Spleen (tissue), 11 donors: ENCODE measurements at regions not wholly inside any gene's neighbourhood (a gene's known extent, or its start where the extent isn't known, plus 50 kb on each side); places are given as distances from the start of the nearest gene placed in this dataset.

Source experiments
- DNase-seq: peaks from one replicate; pipeline ENCODE4 v3.0.0-alpha.2; 2020
- H3K27ac ChIP-seq, 8 donors: fragments of 200-600 bp; sonication (generic) in 7 of 8; 1 replicate in 4 of 8; 2 replicates in 4 of 8; pipeline versions ENCODE4 v1.5.0 to v1.8.0; 2016 to 2021; ENCODE audit warnings: inconsistent platforms in 4 of 8, mild to moderate bottlenecking in 4 of 8, moderate library complexity in 1 of 8
- H3K27me3 ChIP-seq, 7 donors: fragments of 200-600 bp; sonication (generic) in 6 of 7; replicated peaks in 1 of 7; 1 replicate in 4 of 7; 2 replicates in 3 of 7; pipeline versions ENCODE4 v1.5.0 to v1.8.0; 2016 to 2021; ENCODE audit warnings: inconsistent platforms in 3 of 7, mild to moderate bottlenecking in 1 of 7
- H3K36me3 ChIP-seq, 6 donors: fragments of 200-600 bp; sonication (generic) in 5 of 6; 1 replicate in 4 of 6; 2 replicates in 2 of 6; pipeline versions ENCODE4 v1.5.0 to v1.8.0; 2016 to 2021; ENCODE audit warnings: inconsistent platforms in 2 of 6
- H3K4me1 ChIP-seq, 6 donors: fragments of 200-600 bp; sonication (generic) in 5 of 6; 1 replicate in 3 of 6; 2 replicates in 3 of 6; pipeline versions ENCODE4 v1.5.0 to v1.8.0; 2016 to 2021; ENCODE audit warnings: inconsistent platforms in 3 of 6
- H3K4me3 ChIP-seq, 8 donors: fragments of 200-600 bp; sonication (generic) in 7 of 8; 1 replicate in 4 of 8; 2 replicates in 4 of 8; pipeline versions ENCODE4 v1.5.0 to v1.8.0; 2016 to 2021; ENCODE audit warnings: inconsistent platforms in 4 of 8, mild to moderate bottlenecking in 4 of 8, moderate library complexity in 2 of 8
- H3K9me3 ChIP-seq, 8 donors: fragments of 200-600 bp; sonication (generic) in 7 of 8; 1 replicate in 4 of 8; 2 replicates in 4 of 8; pipeline versions ENCODE4 v1.5.0 to v1.8.0; 2016 to 2021; ENCODE audit warnings: inconsistent platforms in 4 of 8
- POLR2A ChIP-seq, 3 donors: fragments of 450-650 bp; IDR thresholded peaks; one replicate each; pipeline ENCODE4 v1.5.1; 2017; ENCODE audit warnings: antibody characterized with exemption in 3 of 3, mild to moderate bottlenecking in 1 of 3
- POLR2AphosphoS5 ChIP-seq, 3 donors: sonication (generic); formaldehyde crosslinking; IDR thresholded peaks; one replicate each; pipeline ENCODE4 v1.5.1; 2017; ENCODE audit warnings: antibody characterized with exemption in 3 of 3
- WGBS, 5 donors: extraction: QIAGEN DNeasy Blood & Tissue Kit in 3 of 5; methylation state at CpG; one replicate each; pipeline versions ENCODE4 v1.1.5 to v1.1.7; 2013 to 2018; 5-methylcytosine and 5-hydroxymethylcytosine counted together
- intact Hi-C: fragments of 100-400 bp; cut with DNase I; formaldehyde crosslinking; loops from one replicate; pipeline ENCODE4 v1.15.0; 2023; ENCODE audit warnings: low total_unique reads
- TF ChIP-seq, protein P1 (sequence below), 11 experiments: fragments of 200-600 bp in 7 of 11; fragments of 450-650 bp in 4 of 11; sonication (generic) in 4 of 11; IDR thresholded peaks in 8 of 11; conservative IDR thresholded peaks in 3 of 11; 1 replicate in 7 of 11; 2 replicates in 4 of 11; pipeline versions ENCODE4 v1.4.0 to v1.8.0; 2016 to 2021; ENCODE audit warnings: antibody characterized with exemption in 11 of 11, inconsistent platforms in 4 of 11, mild to moderate bottlenecking in 1 of 11
- donor health status: healthy with polysubstance abuse.
- donor health status: DM: no; HTN: no; CAD: no; lungs with moderate emphysema.
- donor health status: DM: no; HTN: no; CAD: no.
- donor health status: Bipolar disorder and iron deficiency.
- donor health status: healthy.
- donor health status: DM: no; HTN: no; CAD: no.
- donor health status: DM: yes; HTN: yes; CAD: no.

DNA sequence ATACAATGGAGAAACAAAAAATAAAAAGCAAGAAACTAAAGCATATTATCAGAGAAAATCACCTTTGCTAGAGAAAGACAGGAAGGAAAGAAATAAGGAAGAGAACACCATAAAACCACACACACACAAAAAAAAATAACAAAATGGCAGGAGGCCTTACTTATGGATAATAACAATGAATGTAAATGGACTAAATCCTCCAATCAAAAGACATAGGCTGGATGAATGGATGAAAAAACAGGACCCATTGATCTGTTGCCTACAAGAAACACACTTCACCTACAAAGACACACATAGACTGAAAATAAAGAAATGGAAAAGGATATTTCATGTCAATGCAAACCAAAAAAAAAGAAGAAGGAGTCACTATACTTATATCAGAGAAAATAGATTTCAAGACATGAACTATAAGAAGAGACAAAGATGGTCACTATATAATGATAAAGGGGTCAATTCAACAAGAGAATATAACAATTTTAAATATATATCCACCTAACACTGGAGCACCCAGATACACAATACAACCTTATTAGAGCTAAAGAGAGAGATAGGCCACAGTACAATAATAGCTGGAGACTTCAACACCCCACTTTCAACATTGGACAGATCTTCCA is 693.6 kb downstream of the HACE1 start:
- DNase-seq = no peak
- H3K4me1 ChIP-seq = no peaks in the 10 kb centered on the region
- TF ChIP-seq POLR2A (IDR thresholded peaks at IDR 0.05) (no peak), POLR2AphosphoS5 (IDR thresholded peaks at IDR 0.05) (no peak)
- TF ChIP-seq, protein P1, sequence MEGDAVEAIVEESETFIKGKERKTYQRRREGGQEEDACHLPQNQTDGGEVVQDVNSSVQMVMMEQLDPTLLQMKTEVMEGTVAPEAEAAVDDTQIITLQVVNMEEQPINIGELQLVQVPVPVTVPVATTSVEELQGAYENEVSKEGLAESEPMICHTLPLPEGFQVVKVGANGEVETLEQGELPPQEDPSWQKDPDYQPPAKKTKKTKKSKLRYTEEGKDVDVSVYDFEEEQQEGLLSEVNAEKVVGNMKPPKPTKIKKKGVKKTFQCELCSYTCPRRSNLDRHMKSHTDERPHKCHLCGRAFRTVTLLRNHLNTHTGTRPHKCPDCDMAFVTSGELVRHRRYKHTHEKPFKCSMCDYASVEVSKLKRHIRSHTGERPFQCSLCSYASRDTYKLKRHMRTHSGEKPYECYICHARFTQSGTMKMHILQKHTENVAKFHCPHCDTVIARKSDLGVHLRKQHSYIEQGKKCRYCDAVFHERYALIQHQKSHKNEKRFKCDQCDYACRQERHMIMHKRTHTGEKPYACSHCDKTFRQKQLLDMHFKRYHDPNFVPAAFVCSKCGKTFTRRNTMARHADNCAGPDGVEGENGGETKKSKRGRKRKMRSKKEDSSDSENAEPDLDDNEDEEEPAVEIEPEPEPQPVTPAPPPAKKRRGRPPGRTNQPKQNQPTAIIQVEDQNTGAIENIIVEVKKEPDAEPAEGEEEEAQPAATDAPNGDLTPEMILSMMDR (IDR thresholded peaks at IDR 0.05 in 8 of 11, conservative IDR thresholded peaks at IDR 0.05 in 3 of 11) = no peak
- no peaks in the 10 kb centered on the region for H3K36me3 ChIP-seq
- intact Hi-C loops = no loop called here
- peaks cover 0 to 46% (median 24%) of the 10 kb centered on the region in 8 donors for H3K9me3 ChIP-seq
- H3K27ac ChIP-seq = no peak overlapping the region
- no peaks in the 10 kb centered on the region for H3K27me3 ChIP-seq
- no peak overlapping the region for H3K4me3 ChIP-seq

DNA sequence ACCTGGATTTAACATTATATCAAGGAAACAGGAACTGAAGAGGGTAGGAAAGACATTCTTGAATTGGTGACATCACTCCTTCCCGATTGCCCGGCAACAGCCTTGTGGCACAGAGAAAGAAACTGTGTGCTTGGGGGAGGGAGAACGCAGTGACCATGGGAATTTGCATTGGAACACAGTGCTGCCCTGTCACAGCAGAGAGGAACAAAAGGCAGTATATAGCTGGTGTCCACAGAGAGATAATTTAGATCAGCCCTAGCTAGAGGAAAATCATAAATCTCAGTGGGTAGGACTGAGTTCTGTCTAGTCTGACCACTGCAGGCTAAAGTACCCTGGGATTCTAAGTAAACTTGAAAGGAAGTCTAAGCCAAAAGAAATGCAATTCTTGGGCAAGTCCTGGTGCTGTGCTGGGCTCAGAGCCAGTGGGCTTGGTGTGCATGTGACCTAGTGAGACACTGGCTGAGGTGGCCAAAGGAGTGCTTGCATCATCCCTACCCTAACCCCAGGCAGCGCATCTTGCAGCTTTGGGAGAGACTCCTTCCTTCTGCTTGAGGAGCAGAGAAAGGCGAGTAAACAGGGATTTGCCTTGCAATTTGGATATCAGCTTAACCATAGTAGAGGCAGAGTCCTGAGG is 697.6 kb downstream of the HACE1 start:
- no peak overlapping the region for H3K4me3 ChIP-seq
- no peak for TF ChIP-seq POLR2AphosphoS5 (IDR thresholded peaks at IDR 0.05)
- no peak for TF ChIP-seq POLR2A (IDR thresholded peaks at IDR 0.05)
- TF ChIP-seq, protein P1 (IDR thresholded peaks at IDR 0.05 in 8 of 11, conservative IDR thresholded peaks at IDR 0.05 in 3 of 11) = no peak
- H3K9me3 ChIP-seq = peaks cover 0 to 42% (median 24%) of the 10 kb centered on the region in 8 donors
- no peak overlapping the region for H3K27ac ChIP-seq
- H3K4me1 ChIP-seq = no peaks in the 10 kb centered on the region
- intact Hi-C loops = no loop called here
- no peaks in the 10 kb centered on the region for H3K36me3 ChIP-seq
- 81 to 93% (median 88%) methylated on average over 5 of the region's 5 CpGs for WGBS, 5 donors
- no peaks in the 10 kb centered on the region for H3K27me3 ChIP-seq
- no peak for DNase-seq

DNA sequence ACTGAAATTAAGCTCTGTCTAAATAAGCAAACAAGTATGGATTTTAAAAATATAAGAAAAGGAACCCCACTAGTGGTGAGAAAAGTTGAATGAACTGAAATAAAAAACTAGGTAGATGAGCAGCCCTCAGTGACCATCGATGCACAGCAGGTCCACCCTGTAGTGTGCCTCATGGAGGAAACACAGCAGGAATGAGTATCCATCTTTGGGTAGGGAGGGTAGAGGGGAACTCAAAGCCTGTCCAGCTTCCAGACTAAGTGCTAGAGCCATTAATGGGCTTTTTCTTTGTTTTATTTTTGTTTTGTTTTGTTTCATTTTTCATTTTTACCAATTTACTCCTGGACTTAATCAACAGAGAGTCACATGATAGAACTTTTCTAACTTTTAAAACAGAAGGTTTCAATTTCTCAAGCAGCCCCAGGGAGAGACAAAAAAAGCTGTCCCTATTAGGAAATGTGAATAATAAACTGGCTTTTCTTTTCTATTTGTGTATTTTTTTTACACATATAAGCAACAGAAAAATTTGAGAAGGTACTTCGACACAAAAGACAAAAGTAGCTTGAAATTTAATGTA is 700.6 kb downstream of the HACE1 start:
- Histone ChIP-seq H3K27ac (no peak overlapping the region), H3K27me3 (no peaks in the 10 kb centered on the region), H3K9me3 (peaks cover 0 to 16% (median 0%) of the 10 kb centered on the region in 8 donors), H3K4me1 (no peaks in the 10 kb centered on the region), H3K36me3 (no peaks in the 10 kb centered on the region), H3K4me3 (no peak overlapping the region)
- 75 to 90% (median 78%) methylated on average over 2 of the region's 2 CpGs for WGBS, 5 donors
- no peak for DNase-seq
- intact Hi-C loops = no loop called here
- TF ChIP-seq POLR2A (IDR thresholded peaks at IDR 0.05) (no peak), POLR2AphosphoS5 (IDR thresholded peaks at IDR 0.05) (no peak)
- TF ChIP-seq, protein P1 (IDR thresholded peaks at IDR 0.05 in 8 of 11, conservative IDR thresholded peaks at IDR 0.05 in 3 of 11) = no peak

DNA sequence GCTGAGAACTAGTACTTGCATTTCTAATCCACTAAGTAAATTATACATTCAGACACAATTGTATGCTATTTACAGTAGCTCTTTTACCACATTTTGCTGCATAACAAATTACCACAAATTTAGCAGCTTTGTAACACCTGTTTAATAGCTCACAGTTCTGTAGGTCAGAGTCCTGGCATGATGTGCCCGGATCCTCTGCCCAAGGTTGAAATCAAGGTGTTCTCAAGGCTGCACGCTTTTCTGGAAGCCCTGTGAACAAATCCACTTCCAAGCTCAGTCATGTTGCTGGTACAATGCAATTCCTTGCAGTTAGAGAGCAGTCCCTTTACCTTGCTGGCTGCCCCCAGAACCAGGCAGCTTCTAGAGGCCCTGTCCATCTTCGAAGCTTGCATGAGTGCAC is 716.0 kb downstream of the HACE1 start:
- 66 to 88% (median 72%) methylated on average over 3 of the region's 3 CpGs for WGBS, 5 donors
- H3K36me3 ChIP-seq = no peaks in the 10 kb centered on the region
- TF ChIP-seq POLR2AphosphoS5 (IDR thresholded peaks at IDR 0.05) (no peak), POLR2A (IDR thresholded peaks at IDR 0.05) (no peak)
- TF ChIP-seq, protein P1 (IDR thresholded peaks at IDR 0.05 in 8 of 11, conservative IDR thresholded peaks at IDR 0.05 in 3 of 11) = no peak
- H3K4me3 ChIP-seq = no peak overlapping the region
- intact Hi-C loops = no loop called here
- H3K4me1 ChIP-seq = no peaks in the 10 kb centered on the region
- DNase-seq = no peak
- H3K9me3 ChIP-seq = peaks cover 0 to 15% (median 0%) of the 10 kb centered on the region in 8 donors
- no peaks in the 10 kb centered on the region for H3K27me3 ChIP-seq
- H3K27ac ChIP-seq = no peak overlapping the region
